ENCODE measurements at regions not wholly inside any gene's neighbourhood (a gene's known extent, or its start where the extent isn't known, plus 50 kb on each side); places are given as distances from the start of the nearest gene placed in this dataset.

GRCh38 chr15:31477851-31478701 is 151.4 kb downstream of the KLF13 start:
- no peak overlapping the region for H2AK5ac ChIP-seq (ENCODE audit: low read depth, low read length)
- H3K9me3 ChIP-seq (replicated peaks in 1 of 2; ENCODE audit: control insufficient read depth in 2 of 2, insufficient read depth in 1 of 2, low read depth in 1 of 2, low read length in 2 of 2), result peaks cover 0 to 5% of the 10 kb centered on the region in 2 donors
- no peak for DNase-seq (ENCODE audit: low spot score)
- H2BK120ac ChIP-seq (ENCODE audit: low read depth, low read length), result no peak overlapping the region
- H3K4me3 ChIP-seq (ENCODE audit: low read length in 2 of 2), result no peak overlapping the region
- H3K14ac ChIP-seq (ENCODE audit: low read length), result no peak overlapping the region
- no peaks in the 10 kb centered on the region for H3K79me1 ChIP-seq (ENCODE audit: low read depth, low read length)
- H2BK5ac ChIP-seq (ENCODE audit: low read length), result no peak overlapping the region
- H3K9ac ChIP-seq (ENCODE audit: low read depth, low read length, poor library complexity), result no peak overlapping the region
- no CpG with 5 or more reads among the region's 8 CpGs for WGBS, 2 donors (ENCODE audit: extremely low coverage in 2 of 2, insufficient read length in 2 of 2, insufficient replicate concordance in 1 of 2)
- no peak overlapping the region for H2BK15ac ChIP-seq (ENCODE audit: low read length)
- H4K8ac ChIP-seq (ENCODE audit: low read depth, low read length), result no peak overlapping the region
- H3K4me1 ChIP-seq (ENCODE audit: control insufficient read depth in 2 of 2, insufficient read depth in 1 of 2, low read depth in 1 of 2, low read length in 2 of 2), result no peaks in the 10 kb centered on the region
- H3K4ac ChIP-seq (ENCODE audit: low read length), result no peak overlapping the region
- H3K27me3 ChIP-seq (ENCODE audit: control insufficient read depth in 3 of 3, insufficient read depth in 3 of 3, low read depth in 1 of 3, low read length in 3 of 3), result peaks cover 4 to 22% (median 6%) of the 10 kb centered on the region in 3 experiments
- no peak overlapping the region for H3K18ac ChIP-seq (ENCODE audit: low read length)
- no peak overlapping the region for H2AFZ ChIP-seq (ENCODE audit: low read length)
- no peak overlapping the region for H3K27ac ChIP-seq (replicated peaks; ENCODE audit: low read length)
- H3K23ac ChIP-seq (ENCODE audit: low read depth, low read length, poor library complexity), result no peak overlapping the region
- no peak overlapping the region for H3K4me2 ChIP-seq (ENCODE audit: insufficient read depth, low read length, poor library complexity, severe bottlenecking)
- no peaks in the 10 kb centered on the region for H3K36me3 ChIP-seq (replicated peaks in 1 of 2; ENCODE audit: control insufficient read depth in 2 of 2, insufficient read depth in 2 of 2, low read length in 2 of 2)
- H4K91ac ChIP-seq (ENCODE audit: low read depth, low read length, poor library complexity), result no peak overlapping the region
- H2BK12ac ChIP-seq (ENCODE audit: low read length), result no peak overlapping the region

- Histone ChIP-seq H3K4me2 (ENCODE audit: insufficient read depth, low read length, poor library complexity, severe bottlenecking) (no peak overlapping the region), H3K9ac (ENCODE audit: low read depth, low read length, poor library complexity) (peak overlapping the region; percentile 21), H3K14ac (ENCODE audit: low read length) (no peak overlapping the region), H2BK12ac (ENCODE audit: low read length) (no peak overlapping the region), H2BK15ac (ENCODE audit: low read length) (peak overlapping the region; percentile 37), H4K91ac (ENCODE audit: low read depth, low read length, poor library complexity) (no peak overlapping the region), H2AK5ac (ENCODE audit: low read depth, low read length) (peak overlapping the region; percentile 43), H2BK5ac (ENCODE audit: low read length) (no peak overlapping the region), H4K8ac (ENCODE audit: low read depth, low read length) (no peak overlapping the region), H2BK120ac (ENCODE audit: low read depth, low read length) (no peak overlapping the region), H3K27ac (replicated peaks; ENCODE audit: low read length) (no peak overlapping the region), H3K23ac (ENCODE audit: low read depth, low read length, poor library complexity) (no peak overlapping the region), H3K4me1 (ENCODE audit: control insufficient read depth in 2 of 2, insufficient read depth in 1 of 2, low read depth in 1 of 2, low read length in 2 of 2) (no peaks in the 10 kb centered on the region), H3K27me3 (ENCODE audit: control insufficient read depth in 3 of 3, insufficient read depth in 3 of 3, low read depth in 1 of 3, low read length in 3 of 3) (peaks cover 4 to 29% (median 13%) of the 10 kb centered on the region in 3 experiments), H3K9me3 (replicated peaks in 1 of 2; ENCODE audit: control insufficient read depth in 2 of 2, insufficient read depth in 1 of 2, low read depth in 1 of 2, low read length in 2 of 2) (peaks cover 0 to 5% of the 10 kb centered on the region in 2 donors), H3K79me1 (ENCODE audit: low read depth, low read length) (no peaks in the 10 kb centered on the region), H3K18ac (ENCODE audit: low read length) (peak overlapping the region; percentile 80), H3K4ac (ENCODE audit: low read length) (no peak overlapping the region), H3K4me3 (ENCODE audit: low read length in 2 of 2) (no peak overlapping the region), H3K36me3 (replicated peaks in 1 of 2; ENCODE audit: control insufficient read depth in 2 of 2, insufficient read depth in 2 of 2, low read length in 2 of 2) (no peaks in the 10 kb centered on the region), H2AFZ (ENCODE audit: low read length) (no peak overlapping the region)
- no peak for DNase-seq (ENCODE audit: low spot score)
- WGBS, 2 donors (ENCODE audit: extremely low coverage in 2 of 2, insufficient read length in 2 of 2, insufficient replicate concordance in 1 of 2), result no CpG with 5 or more reads among the region's 13 CpGs
Measured at GRCh38 chr15:31478702-31479221, 152.1 kb downstream of the KLF13 start.

- H3K9me3 ChIP-seq (replicated peaks in 1 of 2; ENCODE audit: control insufficient read depth in 2 of 2, insufficient read depth in 1 of 2, low read depth in 1 of 2, low read length in 2 of 2), result peaks cover 0 to 14% of the 10 kb centered on the region in 2 donors
- WGBS, 2 donors (ENCODE audit: extremely low coverage in 2 of 2, insufficient read length in 2 of 2, insufficient replicate concordance in 1 of 2), result no CpG with 5 or more reads among the region's 12 CpGs
- no peak overlapping the region for H3K9ac ChIP-seq (ENCODE audit: low read depth, low read length, poor library complexity)
- peaks cover 3% of the 10 kb centered on the region for H3K79me1 ChIP-seq (ENCODE audit: low read depth, low read length)
- H3K18ac ChIP-seq (ENCODE audit: low read length), result peak overlapping the region; percentile 51
- H2BK120ac ChIP-seq (ENCODE audit: low read depth, low read length), result no peak overlapping the region
- H2AFZ ChIP-seq (ENCODE audit: low read length), result no peak overlapping the region
- H3K4me1 ChIP-seq (ENCODE audit: control insufficient read depth in 2 of 2, insufficient read depth in 1 of 2, low read depth in 1 of 2, low read length in 2 of 2), result no peaks in the 10 kb centered on the region
- H3K4me3 ChIP-seq (ENCODE audit: low read length in 2 of 2), result no peak overlapping the region
- H3K23ac ChIP-seq (ENCODE audit: low read depth, low read length, poor library complexity), result no peak overlapping the region
- no peaks in the 10 kb centered on the region for H3K36me3 ChIP-seq (replicated peaks in 1 of 2; ENCODE audit: control insufficient read depth in 2 of 2, insufficient read depth in 2 of 2, low read length in 2 of 2)
- H3K27me3 ChIP-seq (ENCODE audit: control insufficient read depth in 3 of 3, insufficient read depth in 3 of 3, low read depth in 1 of 3, low read length in 3 of 3), result peaks cover 4 to 44% (median 22%) of the 10 kb centered on the region in 3 experiments
- H4K8ac ChIP-seq (ENCODE audit: low read depth, low read length), result no peak overlapping the region
- H2BK12ac ChIP-seq (ENCODE audit: low read length), result no peak overlapping the region
- no peak overlapping the region for H2BK15ac ChIP-seq (ENCODE audit: low read length)
- H2AK5ac ChIP-seq (ENCODE audit: low read depth, low read length), result no peak overlapping the region
- no peak for DNase-seq (ENCODE audit: low spot score)
- H4K91ac ChIP-seq (ENCODE audit: low read depth, low read length, poor library complexity), result no peak overlapping the region
- H3K4me2 ChIP-seq (ENCODE audit: insufficient read depth, low read length, poor library complexity, severe bottlenecking), result no peak overlapping the region
- no peak overlapping the region for H3K14ac ChIP-seq (ENCODE audit: low read length)
- no peak overlapping the region for H2BK5ac ChIP-seq (ENCODE audit: low read length)
- H3K27ac ChIP-seq (replicated peaks; ENCODE audit: low read length), result no peak overlapping the region
- H3K4ac ChIP-seq (ENCODE audit: low read length), result peak overlapping the region; percentile 78
Measured at GRCh38 chr15:31480356-31481025, 153.9 kb downstream of the KLF13 start.

GRCh38 chr15:31481142-31481541 is 154.5 kb downstream of the KLF13 start:
- peaks cover 3% of the 10 kb centered on the region for H3K79me1 ChIP-seq (ENCODE audit: low read depth, low read length)
- H3K4me1 ChIP-seq (ENCODE audit: control insufficient read depth in 2 of 2, insufficient read depth in 1 of 2, low read depth in 1 of 2, low read length in 2 of 2), result no peaks in the 10 kb centered on the region
- H2AFZ ChIP-seq (ENCODE audit: low read length), result no peak overlapping the region
- no peak overlapping the region for H3K9ac ChIP-seq (ENCODE audit: low read depth, low read length, poor library complexity)
- no peak overlapping the region for H2BK5ac ChIP-seq (ENCODE audit: low read length)
- no peak for DNase-seq (ENCODE audit: low spot score)
- H2AK5ac ChIP-seq (ENCODE audit: low read depth, low read length), result no peak overlapping the region
- H3K36me3 ChIP-seq (replicated peaks in 1 of 2; ENCODE audit: control insufficient read depth in 2 of 2, insufficient read depth in 2 of 2, low read length in 2 of 2), result no peaks in the 10 kb centered on the region
- no peak overlapping the region for H2BK120ac ChIP-seq (ENCODE audit: low read depth, low read length)
- H3K4me2 ChIP-seq (ENCODE audit: insufficient read depth, low read length, poor library complexity, severe bottlenecking), result no peak overlapping the region
- H3K23ac ChIP-seq (ENCODE audit: low read depth, low read length, poor library complexity), result no peak overlapping the region
- no peak overlapping the region for H3K4me3 ChIP-seq (ENCODE audit: low read length in 2 of 2)
- no peak overlapping the region for H2BK15ac ChIP-seq (ENCODE audit: low read length)
- no peak overlapping the region for H3K18ac ChIP-seq (ENCODE audit: low read length)
- no peak overlapping the region for H4K91ac ChIP-seq (ENCODE audit: low read depth, low read length, poor library complexity)
- WGBS, 2 donors (ENCODE audit: extremely low coverage in 2 of 2, insufficient read length in 2 of 2, insufficient replicate concordance in 1 of 2), result no CpG with 5 or more reads among the region's 3 CpGs
- no peak overlapping the region for H2BK12ac ChIP-seq (ENCODE audit: low read length)
- H3K4ac ChIP-seq (ENCODE audit: low read length), result no peak overlapping the region
- H3K9me3 ChIP-seq (replicated peaks in 1 of 2; ENCODE audit: control insufficient read depth in 2 of 2, insufficient read depth in 1 of 2, low read depth in 1 of 2, low read length in 2 of 2), result peaks cover 0 to 14% of the 10 kb centered on the region in 2 donors
- no peak overlapping the region for H3K14ac ChIP-seq (ENCODE audit: low read length)
- no peak overlapping the region for H4K8ac ChIP-seq (ENCODE audit: low read depth, low read length)
- no peak overlapping the region for H3K27ac ChIP-seq (replicated peaks; ENCODE audit: low read length)
- peaks cover 4 to 44% (median 22%) of the 10 kb centered on the region in 3 experiments for H3K27me3 ChIP-seq (ENCODE audit: control insufficient read depth in 3 of 3, insufficient read depth in 3 of 3, low read depth in 1 of 3, low read length in 3 of 3)
